GM18508 (cell line): ENCODE measurements at regions not wholly inside any gene's neighbourhood (a gene's known extent, or its start where the extent isn't known, plus 50 kb on each side); places are given as distances from the start of the nearest gene placed in this dataset.

Source experiments
- ATAC-seq: cut with Tn5 transposase; IDR thresholded peaks from one replicate; pipeline ENCODE4 v1.9.1; 2021; ENCODE audit warnings: moderate number of reproducible peaks; ENCODE audit not compliant: insufficient read depth, unreplicated experiment

DNA sequence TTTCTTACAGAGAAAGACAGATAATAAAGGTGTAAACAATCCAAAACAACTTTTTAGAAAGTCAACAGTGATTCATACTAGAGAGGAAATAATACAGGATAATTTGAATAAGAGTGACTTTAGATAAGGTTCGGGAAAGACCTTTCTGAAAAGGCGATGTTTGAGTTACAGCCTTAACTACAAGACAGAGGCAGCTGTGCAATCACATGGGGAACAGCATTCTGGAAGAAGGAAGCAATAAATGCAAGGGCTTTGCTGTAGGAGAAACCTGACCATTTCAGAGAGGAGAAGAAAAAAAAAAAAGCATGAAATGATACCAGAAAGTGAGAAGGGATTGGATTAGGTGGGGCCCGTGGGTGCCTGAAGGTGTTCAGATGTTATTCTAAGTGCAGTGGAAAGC is 200.6 kb upstream of the ATP11B start:
- ATAC-seq: no peak

DNA sequence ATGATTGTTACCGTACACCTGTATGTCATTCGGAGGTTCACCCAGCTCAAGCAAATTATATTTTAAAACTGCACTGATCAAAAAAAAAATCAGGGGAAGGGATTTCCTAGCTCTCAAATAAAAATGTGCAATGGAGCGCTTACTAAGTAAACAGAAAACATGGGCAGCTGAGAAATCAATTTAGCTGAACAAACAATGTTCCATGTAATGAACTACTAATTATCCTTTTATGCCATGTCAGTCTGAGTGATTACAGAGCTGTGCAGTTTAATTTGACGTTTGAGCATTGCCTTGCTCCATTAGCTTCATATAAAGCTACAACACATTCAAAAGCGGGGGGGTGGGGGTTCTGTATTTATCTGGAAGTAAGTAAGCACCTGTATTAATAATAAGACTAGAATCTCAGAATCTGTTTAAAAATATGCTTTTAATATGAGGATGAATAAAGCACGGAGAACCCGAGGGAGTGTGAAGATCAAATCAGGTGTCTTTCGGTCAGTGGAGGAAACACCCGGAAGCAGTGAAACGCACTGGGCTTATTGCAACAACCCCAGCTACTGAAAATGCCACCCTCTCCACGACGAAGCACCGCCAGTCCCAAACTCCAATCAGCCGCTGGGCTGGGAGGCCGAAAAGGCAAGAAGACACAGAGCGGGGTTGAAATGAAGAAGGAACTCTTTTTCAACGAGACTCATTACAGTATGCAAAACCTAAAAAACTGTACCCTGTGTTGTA is 196.5 kb upstream of the ATP11B start:
- no peak for ATAC-seq

DNA sequence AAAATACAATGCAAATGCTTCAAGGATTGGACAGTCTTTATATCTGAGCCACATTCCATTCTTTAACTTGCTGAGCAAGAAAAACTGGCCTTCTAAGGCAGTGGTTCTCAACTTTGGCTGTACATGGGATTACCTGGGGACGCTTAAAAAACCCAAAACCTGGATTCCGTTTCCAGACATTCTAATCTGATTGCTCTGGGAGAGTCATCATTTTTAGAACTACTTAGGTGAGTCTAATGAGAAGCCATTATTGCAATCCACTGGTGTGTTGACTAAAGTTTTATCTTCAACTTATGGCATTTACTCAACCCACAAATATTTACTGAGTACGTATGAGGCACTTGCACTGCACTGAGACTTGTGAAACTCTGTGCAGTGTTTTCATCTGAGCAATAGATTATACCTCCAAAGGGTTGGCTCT is 195.7 kb upstream of the ATP11B start:
- no peak for ATAC-seq

DNA sequence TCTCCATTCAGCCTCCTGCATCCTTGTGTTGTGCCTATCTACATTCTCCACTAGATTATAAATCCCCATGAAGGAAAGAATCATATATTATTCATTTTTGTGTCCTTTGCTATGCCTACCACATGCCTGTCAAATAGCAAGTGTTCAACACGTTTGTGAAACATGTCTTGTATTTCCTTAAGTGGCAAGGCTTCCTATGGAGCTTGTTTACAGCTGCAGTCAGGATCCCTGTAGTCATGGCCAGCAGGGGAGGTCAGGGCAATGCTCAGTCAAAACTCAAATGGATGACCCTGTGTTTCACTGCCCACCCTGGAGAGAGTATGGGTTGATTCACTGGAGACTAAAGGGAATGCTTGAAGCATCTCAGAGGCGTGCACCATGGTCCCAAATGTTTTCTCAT is 191.7 kb upstream of the ATP11B start:
- ATAC-seq: no peak

DNA sequence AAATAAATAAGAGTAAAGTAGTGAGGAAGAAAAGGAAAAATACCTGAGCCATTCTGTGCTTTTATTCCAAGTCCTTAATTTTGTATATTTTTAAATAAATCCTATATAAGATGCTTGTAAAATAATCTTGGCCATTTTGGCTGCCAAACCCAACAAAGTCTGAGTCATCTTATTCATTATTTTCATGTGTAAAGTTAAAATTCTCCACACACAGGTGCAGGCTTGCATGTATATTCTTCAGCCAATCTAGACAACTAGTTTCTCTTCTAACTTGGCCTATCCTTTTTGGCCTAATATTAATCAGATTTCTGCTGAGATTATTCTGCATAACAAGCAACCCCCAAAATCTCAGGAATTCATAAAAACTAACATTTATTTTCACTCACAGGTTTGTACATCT is 189.8 kb upstream of the ATP11B start:
- ATAC-seq: no peak

DNA sequence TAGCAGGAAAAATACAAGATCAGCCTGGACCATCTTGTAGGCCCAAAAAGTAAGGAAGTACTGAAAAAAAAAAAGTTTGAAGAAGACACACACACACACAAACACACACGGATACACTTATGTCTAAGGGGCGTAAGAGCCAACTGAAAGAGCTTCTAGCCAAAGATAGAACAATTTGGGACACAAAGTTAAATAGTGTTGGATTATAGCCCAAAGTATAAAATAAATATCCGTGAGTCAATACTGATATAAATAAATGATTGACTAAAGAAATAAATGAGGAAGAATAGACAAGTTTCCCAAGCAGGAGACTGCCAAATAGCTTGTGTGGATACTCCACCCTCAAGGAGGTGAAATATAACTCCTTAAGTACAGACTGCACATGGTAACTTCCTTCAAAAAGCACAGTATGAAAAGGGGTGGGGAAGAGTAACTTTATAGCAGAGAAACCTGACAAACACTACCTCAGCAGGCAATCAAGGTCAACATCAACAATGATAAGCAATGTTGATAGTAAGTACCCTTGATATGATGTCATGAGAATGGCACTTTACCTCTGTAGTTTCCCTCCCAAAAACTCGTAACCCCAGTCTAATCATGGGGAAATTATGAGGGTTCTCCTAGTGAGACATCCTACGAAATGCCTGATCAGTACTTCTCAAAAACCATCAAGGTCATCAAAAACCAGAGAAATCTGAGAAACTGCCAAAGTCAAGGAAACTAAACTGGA is 187.3 kb upstream of the ATP11B start:
- ATAC-seq: no peak

DNA sequence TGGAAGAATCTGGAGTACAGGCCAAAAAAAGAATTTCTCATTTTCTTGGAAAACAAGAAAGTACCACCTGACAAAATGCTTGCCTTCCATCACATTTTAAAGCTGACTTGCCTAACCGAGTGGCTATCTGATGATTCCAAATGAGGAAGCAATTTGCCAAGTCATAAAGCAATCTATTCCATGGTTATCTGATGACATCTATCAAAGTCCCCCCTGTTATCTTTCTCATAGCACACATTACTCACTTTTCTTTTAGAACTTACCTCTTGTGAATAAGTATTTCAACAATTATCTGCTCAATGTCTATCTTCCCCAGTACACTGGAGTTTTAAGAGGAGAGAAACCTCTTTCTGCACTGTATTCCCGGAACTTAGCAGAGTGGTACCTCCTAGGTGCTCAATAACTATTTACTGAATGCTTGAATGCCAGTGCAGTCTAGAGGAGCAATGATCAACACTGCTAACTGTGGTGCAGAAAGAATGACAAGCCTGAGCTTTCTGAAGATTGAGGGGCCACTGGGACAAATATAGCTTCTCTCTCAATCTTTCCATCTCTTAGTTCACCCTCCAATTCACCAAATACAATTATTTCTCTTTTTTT is 186.3 kb upstream of the ATP11B start:
- ATAC-seq: no peak

DNA sequence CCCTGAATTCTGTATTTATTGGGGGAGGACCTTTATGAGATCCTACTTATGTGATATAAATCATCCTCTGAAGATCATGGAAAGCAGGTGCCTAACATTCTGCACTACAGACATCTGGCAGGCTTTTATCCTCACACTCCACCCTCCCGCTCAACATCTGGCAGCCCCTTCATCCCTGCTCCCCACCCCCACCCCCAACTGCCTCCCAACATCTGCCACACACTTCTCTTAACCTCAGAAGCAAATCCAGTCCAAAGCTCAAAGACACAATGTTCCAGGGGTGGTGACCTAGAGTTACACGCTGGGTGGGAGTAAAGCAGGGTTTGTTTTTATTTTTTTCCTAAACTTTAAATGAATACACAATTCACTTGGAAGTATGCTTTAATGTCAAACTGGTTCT is 184.5 kb upstream of the ATP11B start:
- ATAC-seq: no peak

DNA sequence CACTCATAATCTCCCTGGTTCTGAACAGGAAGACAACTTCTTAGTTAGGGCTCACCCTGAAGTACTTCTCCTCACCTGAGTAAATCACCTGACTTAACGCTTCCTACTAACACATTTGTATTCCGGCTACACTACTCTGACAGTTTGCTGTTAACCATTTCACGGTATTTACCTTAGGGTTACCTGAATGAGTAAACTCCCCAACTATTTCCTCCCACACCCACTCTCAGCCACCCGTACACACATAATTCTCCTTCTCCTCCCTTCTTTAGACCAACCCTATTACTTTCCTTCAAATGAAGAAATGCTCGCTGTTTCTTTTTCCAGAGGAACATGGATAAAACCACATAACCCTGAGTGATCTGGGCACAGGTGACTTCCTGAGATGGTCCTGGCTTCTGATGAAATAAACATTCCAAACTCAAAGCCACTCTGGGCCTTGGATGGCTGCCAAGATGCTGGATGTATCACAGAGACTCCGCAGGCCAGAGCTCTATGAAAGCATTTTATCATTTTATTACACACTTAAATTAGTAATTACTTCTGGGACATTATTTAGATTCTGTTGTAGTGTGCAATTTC is 183.6 kb upstream of the ATP11B start:
- ATAC-seq: no peak

DNA sequence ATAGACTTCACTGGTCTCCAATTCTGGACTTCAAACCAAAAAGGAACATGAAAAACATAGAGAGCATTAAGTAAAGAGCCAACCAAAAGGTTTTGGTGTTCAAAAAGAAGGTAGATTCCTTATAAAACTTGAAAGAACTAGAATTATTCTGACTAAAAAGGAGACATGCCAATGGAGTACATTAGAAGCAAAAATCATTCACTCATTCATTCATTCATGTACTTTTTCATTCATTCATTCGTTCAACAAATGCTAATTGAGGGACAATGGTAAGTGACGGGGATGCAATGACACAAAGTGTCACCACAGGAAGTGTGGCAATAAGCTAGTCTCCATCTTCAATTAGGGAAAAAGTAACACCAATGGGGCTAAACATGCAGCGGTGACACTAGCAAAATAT is 181.0 kb upstream of the ATP11B start:
- no peak for ATAC-seq

DNA sequence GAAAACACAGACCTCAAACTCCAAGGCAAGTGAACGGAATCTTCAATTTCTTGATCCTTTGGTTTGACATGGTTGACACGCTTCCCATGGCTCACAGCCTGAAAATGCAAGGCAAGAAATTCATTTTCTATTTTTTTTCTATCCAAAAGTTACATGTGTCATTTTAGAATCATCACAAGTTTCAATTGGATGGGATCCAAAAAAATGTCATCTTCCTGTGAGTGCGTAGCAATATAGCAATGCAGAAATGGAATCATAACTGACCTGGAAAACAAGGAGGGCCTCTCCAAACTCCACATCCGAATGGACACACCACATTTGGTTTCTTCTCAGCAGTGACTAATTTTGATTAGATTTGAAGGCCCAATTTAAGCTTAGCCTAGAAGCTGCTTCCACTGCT is 175.8 kb upstream of the ATP11B start:
- no peak for ATAC-seq

DNA sequence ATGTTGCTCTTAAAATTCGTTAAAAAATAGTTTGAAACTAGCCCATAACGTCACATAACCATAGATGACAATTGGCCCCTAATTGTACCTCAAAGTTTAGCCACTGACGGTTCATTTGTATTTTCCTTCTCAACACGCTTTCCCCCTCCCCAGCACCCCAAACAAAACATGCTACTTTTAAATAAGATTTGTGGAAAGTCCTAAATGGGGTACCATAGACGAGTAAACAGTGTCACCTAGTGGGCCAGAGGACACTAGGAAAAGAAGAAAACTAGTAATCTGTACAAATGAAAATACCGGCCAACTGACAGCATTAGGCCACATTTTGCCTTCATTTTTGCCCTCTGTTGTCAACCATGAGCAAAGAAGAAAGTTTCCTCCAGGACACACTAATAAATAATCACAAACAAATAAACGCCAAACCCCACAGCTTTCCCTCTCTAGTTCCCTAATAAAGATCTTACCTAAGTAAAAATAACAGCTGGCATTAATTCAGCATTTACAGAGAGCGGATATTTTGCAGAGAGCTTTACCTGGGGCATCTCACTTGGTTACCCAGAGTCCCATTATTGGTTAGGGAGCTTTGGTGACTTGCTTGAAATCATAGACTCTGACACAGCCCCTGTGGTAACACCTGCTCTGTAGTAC is 175.1 kb upstream of the ATP11B start:
- ATAC-seq: no peak

DNA sequence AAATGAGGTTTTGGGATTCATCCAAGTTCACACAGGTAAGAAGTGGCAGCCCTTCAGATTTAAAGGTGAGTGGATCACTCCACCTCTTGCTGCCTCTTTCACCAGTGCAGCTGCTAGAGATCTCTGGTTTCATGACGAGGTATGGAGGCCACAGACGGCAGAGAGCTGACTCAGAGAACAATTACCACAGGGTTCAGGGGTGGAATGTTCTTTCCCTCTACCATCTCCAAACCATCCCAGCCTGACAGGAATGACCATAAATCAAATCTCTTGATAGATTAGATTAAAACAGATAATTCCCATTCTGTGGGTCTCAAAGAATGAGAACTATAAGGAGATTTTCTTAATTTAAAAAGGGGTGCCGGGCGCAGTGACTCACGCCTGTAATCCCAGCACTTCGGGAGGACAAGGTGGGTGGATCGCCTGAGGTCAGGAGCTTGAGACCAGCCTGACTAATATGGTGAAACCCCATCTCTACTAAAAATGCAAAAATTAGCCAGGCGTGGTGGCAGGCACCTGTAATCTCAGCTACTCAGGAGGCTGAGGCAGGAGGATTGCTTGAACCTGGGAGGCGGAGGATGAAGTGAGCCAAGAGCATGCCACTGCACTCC is 174.2 kb upstream of the ATP11B start:
- ATAC-seq: no peak

DNA sequence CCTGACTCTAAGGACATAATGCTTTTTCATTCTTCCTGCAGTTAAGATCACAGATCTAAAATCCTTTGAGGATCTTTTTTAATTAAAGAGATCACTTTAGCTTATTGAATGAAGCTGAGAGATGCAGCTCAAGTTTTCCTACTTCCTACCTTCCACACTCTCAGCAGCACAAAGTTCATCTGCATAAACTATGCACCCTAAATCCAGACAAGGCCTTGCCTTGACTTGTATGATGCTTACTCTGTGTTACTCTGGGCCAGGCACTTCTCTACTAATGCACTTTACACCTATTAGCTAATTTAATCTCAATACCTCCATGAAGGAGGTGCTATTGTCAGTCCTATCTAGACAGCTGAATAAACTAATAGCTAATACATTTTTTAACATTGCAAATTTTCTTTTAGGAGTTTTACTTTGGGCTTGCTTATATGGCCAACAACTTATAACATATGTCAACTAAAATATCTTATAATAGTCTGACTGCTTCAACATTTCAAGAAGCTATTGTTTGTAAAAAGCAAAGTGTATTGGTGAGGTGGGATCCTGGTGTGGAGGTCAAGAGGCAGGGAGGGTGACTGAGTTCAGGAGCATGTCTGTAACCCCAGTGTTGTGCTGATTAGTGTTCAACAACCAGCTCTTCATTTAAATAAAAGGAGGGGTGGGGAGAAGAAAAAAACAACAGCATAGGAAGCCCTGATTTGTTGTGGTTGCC is 172.4 kb upstream of the ATP11B start:
- ATAC-seq: no peak

DNA sequence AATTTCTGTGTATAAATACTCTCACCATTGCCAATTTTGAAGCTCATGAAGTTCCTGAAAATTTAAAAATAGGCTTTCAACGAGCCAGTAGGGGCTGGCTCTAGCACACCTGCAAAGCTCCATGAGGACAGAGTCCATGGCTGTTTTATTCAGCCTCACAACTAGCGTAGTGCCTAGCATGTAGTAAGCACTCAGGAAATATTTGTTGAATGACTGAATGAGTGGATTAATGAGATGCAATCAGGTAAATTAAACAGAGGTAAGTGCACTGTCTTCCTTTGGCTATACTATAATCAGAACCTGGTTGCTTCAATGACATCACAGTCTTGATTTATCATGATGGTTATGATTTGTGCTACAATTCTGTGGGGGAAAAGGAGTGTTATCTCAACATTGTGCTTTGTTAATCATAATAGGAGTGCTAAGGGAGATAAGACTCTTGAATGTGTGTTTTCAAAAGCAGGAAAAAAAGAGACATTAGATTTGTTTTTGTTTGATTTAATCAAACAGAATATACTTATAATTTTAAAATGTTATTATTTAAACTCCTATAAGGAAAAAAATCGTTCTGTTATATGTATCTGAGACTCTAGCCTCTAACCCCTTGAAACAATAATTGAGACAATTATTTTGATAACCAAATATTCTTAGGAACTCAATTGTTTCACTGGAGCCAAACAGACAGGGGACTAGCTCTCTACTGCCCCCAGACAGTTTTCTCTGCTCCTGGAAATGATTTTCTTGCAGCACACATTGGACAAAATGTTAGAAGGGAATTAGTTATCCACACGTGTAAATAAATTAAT is 171.7 kb upstream of the ATP11B start:
- ATAC-seq: no peak

DNA sequence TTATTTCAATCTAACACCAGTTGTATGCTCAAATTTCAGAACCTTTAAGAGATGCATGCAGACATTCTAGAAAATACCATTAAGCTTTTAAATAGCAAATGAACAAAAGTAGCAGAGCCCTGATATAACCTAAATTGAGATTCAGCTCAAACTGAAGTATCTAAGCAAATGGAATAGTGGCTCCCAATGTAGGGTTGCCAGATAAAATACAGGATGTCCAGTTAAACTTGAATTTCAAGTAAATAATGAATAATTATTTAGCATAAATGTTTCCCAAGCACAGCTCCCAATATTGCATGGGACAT is 171.1 kb upstream of the ATP11B start:
- no peak for ATAC-seq

DNA sequence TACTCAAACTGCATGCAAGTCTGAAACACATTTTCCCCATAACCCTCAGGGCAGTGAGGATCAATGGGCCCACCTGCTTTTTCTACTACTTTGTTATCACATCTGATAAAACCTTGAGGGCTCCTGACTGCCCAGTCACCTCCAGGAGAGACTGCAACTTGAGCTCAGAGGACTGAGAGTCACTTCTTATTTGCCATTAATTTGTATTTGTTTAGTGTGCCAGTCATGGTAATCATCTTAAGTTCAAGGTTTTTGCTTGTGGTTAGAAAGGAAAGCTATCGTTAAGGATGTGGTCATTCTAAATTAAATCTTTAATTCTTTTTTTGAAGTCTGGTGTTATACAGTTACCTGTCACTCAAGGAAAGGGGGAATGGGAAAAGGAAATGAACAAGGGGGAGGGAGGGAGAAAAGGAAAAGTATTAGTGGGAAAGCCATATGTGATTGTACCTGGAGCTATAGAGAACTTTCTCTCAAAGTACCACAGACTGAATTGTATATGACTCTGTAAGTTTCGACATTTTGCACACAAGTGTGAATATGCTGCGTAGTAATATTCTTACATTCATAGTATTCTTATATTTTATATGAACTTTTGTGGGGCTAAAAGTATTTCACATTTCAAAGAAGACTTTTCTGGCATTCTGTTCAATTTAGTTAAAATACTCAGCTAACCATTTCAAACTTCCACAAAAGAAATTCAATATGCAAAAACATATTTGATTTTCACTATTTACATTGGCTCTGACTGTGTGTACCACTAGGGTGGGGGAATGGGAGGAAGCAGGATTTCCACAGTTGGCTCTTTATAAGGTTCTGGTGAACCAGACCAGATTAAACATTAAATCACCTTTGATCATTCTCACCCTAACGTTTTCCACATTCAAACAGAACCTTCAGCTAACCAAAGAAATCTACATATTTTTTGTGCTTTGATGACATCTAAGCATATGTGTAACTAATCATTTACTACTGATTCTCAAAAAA is 166.5 kb upstream of the ATP11B start:
- ATAC-seq: no peak

DNA sequence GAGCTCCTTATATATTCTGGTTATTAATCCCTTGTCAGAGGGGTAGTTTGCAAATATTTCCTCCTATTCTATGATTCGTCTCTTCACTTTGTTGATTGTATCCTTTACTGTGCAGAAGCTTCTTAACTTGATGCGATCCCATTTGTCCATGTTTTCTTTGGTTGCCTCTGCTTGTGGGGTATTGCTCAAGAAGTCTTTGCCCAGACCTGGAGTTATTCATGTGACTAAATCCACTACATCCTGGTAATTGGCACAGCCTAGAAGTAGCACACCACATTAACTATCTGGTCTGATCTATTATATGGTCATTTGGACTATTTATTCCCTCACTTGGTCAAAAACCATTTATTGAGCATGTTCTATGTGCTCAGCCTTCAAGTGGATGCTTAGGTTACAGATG is 164.8 kb upstream of the ATP11B start:
- no peak for ATAC-seq
